NAMALWA (cell line): ENCODE measurements at regions not wholly inside any gene's neighbourhood (a gene's known extent, or its start where the extent isn't known, plus 50 kb on each side); places are given as distances from the start of the nearest gene placed in this dataset.
"Not testable (repeated sequence)": the region's sequence is repeated elsewhere in the genome, so short reads cannot be mapped to it uniquely, and the experiment has no call there.

ENCODE experiments used
- DNase-seq: peaks from one replicate; pipeline ENCODE4 v3.0.0-alpha.2; 2015; ENCODE audit warnings: low spot score

- DNase-seq = no peak
Observed at GRCh38 chr6:166724576-166724975, 97.5 kb upstream of the RPS6KA2 start.

DNA sequence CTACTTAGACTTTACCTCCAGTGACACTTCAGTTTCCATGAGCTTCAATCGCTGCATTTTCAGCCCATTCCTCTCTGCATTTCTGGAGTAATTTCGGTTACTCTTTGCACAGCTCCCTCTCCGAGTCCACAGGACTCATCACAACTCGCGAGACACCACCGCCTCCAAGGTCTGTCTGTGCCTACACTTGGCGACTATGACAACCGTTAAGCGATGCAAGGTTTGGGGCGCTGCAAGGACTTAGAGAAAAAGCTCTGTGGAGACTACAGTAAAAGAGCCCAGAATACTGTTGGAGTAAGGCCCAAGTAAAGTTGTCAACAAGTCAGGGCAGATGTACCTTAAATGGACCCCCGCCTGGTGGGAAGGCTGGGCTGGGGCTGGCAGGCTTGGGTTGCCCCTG lies 95.7 kb upstream of the RPS6KA2 start:
- DNase-seq = no peak

DNA sequence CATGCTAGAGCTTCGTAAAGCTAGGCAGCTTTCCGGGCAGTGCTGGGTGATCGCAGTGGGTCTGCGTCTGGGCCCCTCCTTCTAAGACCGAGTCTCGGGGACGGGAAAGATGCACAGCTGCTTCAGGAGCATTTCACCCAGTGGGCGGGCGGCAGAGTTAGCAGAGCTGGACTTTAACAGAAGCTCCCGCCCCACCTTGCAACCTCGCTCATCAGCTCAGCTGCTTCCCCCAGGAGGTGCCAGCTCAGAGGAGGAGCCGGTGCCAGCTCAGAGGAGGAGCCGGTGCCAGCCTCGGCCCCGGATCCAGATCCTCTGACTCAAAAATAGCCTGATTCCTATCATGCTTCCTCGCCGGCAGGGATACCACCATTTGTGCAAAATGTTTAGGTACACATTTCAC lies 94.5 kb upstream of the RPS6KA2 start:
- no peak for DNase-seq

- no peak for DNase-seq
Observed at GRCh38 chr6:166720856-166721255, 93.8 kb upstream of the RPS6KA2 start.

DNA sequence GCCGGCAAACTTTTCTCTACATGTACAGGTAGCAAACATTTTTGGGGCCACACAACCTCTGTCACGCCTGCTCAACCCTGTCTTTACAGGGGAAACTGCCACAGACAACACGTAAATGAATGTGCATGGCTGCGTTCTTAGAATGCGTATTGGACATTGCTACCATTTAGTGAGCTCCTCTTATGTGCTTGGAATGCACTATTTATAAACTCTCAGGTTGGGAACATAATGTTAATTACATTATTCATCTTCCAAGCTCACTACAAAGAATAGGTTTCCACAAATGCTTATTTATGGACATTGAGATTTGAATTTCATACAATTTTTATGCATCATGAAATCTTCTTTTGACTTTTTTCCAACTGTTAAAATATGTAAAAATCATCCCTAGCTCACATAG lies 92.0 kb upstream of the RPS6KA2 start:
- DNase-seq = no peak

DNA sequence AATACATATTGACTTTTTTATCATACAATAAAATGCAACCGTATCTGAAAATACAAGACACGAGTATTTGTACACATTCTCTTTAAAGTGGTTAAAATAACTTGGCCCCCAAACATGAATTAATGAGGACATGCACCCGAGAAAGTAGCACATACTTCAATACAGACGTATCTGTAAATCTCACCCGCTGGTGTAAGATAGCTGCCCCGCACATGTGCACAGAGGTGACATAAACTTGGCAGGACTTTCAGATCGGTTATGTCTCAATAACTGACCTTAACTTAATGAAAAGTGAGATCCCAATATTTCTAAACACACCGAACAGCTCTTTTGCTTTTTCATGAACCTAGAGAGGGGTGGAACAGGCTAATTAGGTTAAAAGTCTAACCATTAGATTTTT lies 91.5 kb upstream of the RPS6KA2 start:
- DNase-seq = no peak

GRCh38 chr6:166716910-166717617 lies 90.0 kb upstream of the RPS6KA2 start:
- no peak for DNase-seq

DNA sequence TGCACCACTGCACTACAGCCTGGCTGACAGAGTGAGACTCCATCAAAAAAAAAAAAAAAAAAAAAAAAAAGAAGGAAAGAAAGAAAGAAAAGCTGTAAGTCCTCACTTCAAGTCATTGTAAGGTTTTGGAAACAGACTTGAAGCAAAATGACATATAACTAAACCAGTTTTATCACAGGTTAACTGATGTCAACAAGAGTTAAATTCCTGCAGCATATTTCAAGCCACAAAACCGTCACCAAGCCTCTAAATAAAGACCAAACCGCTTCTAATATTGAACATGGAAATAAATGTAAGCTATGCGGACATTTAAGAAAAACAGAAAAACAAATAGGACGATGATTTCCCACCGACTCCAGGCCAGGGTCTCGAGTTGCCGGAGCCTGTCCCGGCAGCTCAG lies 88.9 kb upstream of the RPS6KA2 start:
- DNase-seq = no peak

DNA sequence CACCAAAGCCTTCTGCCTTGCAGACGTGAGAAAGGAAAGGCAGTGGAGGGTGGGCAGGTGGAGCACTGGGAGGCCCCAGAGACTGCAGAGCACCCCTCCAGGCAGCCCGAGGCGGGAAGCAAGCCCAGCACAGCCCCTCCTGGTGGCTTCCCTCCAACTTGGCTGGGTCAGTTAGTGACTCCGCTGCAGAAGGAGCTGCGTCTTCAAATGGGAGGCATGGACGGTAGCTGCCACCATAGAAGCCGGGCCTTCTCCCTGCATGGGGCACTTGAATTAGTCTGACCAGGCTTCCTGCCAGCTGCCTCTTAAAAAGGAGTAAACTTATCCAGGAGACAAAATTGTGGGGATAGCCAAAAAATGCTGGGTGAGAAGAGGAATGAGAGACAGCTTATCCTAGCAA lies 88.0 kb upstream of the RPS6KA2 start:
- no peak for DNase-seq

- no peak for DNase-seq
Observed at GRCh38 chr6:166714581-166714980, 87.5 kb upstream of the RPS6KA2 start.

GRCh38 chr6:166714187-166714510 lies 87.1 kb upstream of the RPS6KA2 start:
- no peak for DNase-seq

GRCh38 chr6:166713434-166714186 lies 86.6 kb upstream of the RPS6KA2 start:
- no peak for DNase-seq

DNA sequence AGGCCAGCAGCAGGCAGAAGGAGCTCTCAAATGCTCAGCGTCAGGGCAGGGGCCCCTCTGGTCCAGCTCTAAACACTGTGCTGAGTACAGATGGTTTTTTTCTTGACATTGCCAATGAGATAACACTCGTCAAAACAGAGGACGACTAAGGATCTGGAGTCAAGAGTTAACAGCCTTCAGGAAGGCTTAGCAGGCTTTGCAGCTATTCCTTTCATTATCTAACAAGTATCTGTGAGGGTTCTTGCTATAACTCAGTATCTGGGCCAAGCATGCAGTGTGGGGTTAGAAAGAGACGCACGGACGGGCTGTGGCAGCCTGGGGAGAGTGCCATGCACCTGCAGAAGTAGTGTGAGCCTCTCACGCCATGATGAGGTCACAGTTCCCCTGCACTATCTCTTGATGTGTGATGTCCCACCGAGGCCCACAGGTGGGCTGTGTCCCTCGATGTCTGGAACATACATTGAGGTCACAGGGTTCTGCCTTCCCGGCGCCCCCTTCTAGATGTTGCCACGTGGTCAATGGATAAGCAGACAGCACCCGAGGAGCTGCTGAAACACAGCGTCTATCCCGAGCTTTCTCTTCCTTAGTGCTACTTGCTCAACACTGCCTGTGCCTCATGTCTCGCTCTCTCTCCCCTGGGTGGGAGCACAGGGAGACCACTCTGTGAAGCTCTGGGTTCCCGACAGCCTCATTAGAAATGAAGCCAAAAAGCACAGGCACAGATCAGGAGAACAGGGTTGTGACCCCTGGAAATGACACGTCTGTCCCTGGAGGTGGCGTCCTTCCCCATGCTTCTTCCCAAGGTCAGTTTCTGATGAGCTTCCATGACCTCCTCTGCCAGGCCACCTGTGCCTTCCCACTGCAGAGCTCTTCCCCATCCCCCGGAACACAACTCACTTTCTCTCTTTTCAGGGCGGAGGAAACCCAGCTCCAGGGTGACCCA lies 85.5 kb upstream of the RPS6KA2 start:
- DNase-seq = no peak

DNA sequence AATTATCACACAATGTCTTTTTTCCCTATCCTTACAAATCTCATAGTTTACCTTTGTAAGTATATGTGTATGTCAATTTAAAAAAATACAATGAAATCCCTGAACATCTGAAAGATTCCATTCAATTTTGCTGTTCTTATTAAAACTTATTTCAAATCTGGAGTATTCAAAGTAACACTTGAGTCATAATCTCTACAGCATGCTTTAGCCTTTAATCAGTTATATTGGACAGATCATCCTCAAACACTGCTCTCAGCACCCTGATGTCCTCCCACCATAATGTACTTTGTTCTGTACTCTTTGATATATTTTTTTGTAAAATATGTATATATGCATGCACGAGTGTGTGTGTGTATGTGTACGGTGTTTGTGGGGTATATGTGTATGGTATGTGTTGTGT lies 83.0 kb upstream of the RPS6KA2 start:
- DNase-seq = no peak

- DNase-seq = no peak
Observed at GRCh38 chr6:166708460-166708859, 81.4 kb upstream of the RPS6KA2 start.

DNA sequence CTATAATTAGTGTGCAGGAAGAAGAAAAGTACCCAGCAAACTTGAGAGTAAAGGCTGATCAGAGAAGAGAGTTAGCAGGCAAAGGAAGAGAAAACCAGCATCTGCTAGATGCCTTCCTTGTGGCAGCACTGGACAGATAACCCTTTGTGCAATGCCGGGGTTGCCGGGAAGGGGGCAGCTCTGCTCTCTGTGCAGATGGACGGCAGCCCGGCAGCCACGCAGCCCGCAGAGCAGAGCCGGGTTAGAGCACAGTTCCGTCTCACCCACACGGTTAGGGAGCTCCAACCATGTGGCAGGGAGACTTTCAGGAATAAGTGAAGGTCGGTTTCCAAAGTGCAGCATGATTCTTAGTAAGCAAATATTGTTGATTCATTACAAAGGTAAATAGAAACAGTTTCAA lies 80.0 kb upstream of the RPS6KA2 start:
- DNase-seq = peak; percentile 53

DNA sequence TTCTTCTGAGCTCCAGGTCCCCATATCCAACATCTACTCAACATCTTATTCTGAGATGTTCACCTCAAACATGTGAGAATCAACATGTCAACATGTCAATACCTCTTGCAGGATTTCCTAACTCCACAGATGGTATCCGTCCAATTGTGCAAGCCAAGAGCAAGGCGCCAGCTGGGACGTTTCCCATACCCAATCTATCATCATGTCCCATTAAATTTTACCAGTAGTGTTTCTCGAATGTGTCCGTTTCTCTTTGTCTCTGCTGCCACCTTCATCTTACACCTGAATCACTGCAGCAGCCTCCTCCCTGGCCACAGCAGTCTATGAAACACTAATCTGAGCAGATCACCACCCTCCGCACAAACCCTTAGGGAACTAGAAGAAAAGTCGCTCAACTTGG lies 78.0 kb upstream of the RPS6KA2 start:
- no peak for DNase-seq

GRCh38 chr6:166704171-166704570 lies 77.1 kb upstream of the RPS6KA2 start:
- no peak for DNase-seq

DNA sequence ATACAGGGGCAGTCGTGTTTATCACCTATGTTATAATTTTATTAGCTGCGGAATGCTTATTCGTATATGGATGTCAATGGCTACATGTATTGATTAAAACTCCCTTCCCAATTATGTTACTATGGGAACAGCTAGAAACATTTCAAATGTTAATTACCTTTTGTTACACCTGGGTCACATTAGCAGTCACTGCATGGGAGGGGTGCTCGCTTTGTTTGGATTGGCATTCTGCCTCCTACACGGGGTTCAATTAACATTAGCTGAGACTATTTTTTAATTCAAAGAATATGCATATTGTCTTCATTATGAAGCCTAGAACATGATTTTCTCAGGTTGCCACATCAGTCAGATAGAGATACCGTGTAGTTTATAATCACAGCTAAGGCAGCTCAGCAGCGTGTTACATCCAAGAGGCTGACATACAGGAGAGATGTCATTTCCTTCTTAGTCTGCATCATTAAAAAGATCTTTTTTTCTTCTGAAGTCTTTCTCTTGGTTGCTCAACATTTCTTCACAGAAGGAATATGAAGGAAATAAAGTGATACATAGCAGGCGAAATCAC lies 76.2 kb upstream of the RPS6KA2 start:
- DNase-seq = no peak

DNA sequence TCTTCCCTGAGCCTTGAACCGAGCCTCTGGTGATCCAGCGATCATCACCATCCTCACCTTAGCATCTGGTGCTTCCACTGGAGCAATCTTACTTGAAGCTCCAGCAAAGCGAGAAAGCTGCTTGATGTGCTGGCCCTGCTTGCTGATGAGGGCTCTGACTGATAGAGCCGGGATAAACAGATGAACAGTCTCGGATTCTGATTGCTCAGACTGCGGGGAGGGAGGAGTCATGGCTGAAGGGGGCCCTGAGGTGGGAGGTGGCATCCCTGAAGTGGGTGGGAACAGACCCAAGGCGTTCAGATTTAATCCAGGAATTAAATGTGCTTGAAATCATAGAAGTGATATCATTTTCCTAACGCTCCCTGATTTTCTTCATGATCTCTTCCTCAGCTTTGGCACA lies 74.4 kb upstream of the RPS6KA2 start:
- DNase-seq = not testable (repeated sequence)

- not testable (repeated sequence) for DNase-seq
Observed at GRCh38 chr6:166700871-166701270, 73.8 kb upstream of the RPS6KA2 start.

DNA sequence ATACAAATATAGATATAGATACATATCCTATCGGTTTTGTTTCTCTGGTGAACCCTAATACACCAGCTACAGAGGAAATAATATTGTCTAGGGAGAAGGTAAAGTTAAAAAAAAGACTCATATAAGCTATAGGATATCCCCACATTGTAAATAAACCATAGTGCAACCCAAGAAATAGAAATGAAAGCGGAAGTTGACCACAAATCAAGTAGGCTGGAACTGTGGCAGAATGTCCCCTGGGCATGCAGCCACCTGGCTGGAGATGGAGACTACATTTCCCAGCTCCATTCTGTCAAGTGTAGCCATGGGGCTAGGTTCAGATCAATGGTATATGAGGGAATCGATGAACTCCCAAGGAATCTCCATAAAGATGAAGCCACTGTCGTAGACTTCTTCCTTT lies 70.1 kb upstream of the RPS6KA2 start:
- DNase-seq = peak; percentile 70

- no peak for DNase-seq
Observed at GRCh38 chr6:166693880-166694279, 66.8 kb upstream of the RPS6KA2 start.
